Type B pancreatic cell (in vitro differentiated cells): ENCODE measurements at regions not wholly inside any gene's neighbourhood (a gene's known extent, or its start where the extent isn't known, plus 50 kb on each side); places are given as distances from the start of the nearest gene placed in this dataset.

ENCODE experiments used
- DNase-seq: peaks from one replicate; pipeline ENCODE4 v3.0.0; 2021; ENCODE audit warnings: mixed read lengths; ENCODE audit not compliant: unreplicated experiment; ENCODE audit errors: extremely low spot score
- H3K27ac Mint-ChIP-seq: 2 replicates; pipeline ENCODE4 v1.8.0; 2021; ENCODE audit warnings: mild to moderate bottlenecking, mixed read lengths
- H3K27me3 Mint-ChIP-seq: 2 replicates; pipeline ENCODE4 v1.8.0; 2021; ENCODE audit warnings: mixed read lengths
- H3K36me3 Mint-ChIP-seq: 2 replicates; pipeline ENCODE4 v1.8.0; 2021; ENCODE audit warnings: mixed read lengths
- H3K4me1 Mint-ChIP-seq: one replicate; pipeline ENCODE4 v1.8.0; 2021; ENCODE audit warnings: mixed read lengths; ENCODE audit not compliant: unreplicated experiment
- H3K4me3 Mint-ChIP-seq: 2 replicates; pipeline ENCODE4 v1.8.0; 2021; ENCODE audit warnings: mild to moderate bottlenecking, mixed read lengths
- H3K9me3 Mint-ChIP-seq: 2 replicates; pipeline ENCODE4 v1.8.0; 2021; ENCODE audit warnings: mixed read lengths
- CTCF ChIP-seq: fragments of 200-600 bp; sonication (generic); conservative IDR thresholded peaks from 2 replicates; pipeline ENCODE4 v1.5.0; 2021; ENCODE audit warnings: antibody characterized with exemption, mild to moderate bottlenecking

DNA sequence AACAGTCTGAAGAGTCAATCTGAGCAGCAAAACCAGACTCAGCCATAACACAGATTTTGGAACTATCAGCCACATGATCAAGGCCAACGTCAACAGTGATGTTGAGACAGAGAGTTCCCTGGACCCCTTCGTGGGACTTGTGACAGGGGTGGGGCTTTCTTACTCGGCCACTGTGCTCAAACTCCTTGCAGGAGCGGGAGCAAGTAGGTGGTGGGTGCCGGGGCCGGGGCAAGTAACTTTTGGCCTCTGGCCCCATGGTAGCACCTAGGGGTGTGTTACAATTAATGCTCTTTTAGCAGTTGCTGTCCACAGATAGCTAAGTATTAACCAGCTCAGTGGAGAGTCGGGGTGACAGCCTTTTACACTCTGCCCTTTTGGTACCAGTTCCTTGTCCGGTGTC is 384.4 kb downstream of the NUAK1 start:
- Mint-ChIP-seq H3K36me3 (no peaks in the 10 kb centered on the region), H3K4me1 (no peaks in the 10 kb centered on the region), H3K27me3 (peaks cover 5% of the 10 kb centered on the region), H3K27ac (no peak overlapping the region), H3K9me3 (no peaks in the 10 kb centered on the region), H3K4me3 (no peak overlapping the region)
- no peak for DNase-seq
- TF ChIP-seq CTCF: no peak

DNA sequence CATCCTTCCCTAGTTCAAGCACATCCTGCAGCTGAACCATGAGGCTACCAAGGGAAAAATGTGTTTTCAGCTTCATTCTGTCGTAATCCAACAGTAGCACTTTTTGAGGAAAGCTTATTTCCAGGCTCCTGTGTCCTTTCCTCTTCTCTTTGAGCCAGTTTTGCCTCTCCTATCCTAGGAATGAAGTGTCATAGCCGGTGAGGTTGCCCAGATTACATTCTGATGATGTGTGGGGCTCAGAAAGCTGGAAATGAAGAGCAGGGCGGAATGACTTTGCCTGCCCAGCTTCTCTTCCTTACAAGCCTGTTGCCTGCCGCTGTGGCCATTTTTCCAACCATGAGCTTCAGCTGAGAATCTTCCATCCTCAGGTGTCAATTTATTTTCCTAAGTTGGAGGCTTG is 381.8 kb downstream of the NUAK1 start:
- no peaks in the 10 kb centered on the region for H3K9me3 Mint-ChIP-seq
- no peak for DNase-seq
- H3K4me3 Mint-ChIP-seq: no peak overlapping the region
- no peaks in the 10 kb centered on the region for H3K36me3 Mint-ChIP-seq
- no peak overlapping the region for H3K27ac Mint-ChIP-seq
- H3K4me1 Mint-ChIP-seq: no peaks in the 10 kb centered on the region
- TF ChIP-seq CTCF: no peak
- H3K27me3 Mint-ChIP-seq: peaks cover 3% of the 10 kb centered on the region

DNA sequence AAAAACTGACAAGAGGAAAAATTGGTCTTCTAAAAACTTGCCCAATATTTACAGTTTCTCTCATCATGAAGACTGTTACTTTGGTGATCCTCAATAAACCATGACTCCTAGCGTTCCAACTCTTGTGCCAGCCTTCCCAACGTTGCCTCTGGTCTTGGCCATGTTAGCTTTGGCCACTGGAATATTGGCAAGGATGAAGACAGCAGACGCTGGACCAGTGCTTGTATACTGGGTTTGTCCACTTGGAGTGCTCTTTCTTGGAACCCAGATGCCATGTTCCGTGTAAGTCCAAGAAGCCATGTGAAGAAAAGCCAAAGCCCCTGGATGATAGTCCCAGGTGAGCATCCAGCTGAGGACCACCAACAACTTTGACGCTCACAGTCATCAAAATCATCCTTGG is 379.6 kb downstream of the NUAK1 start:
- no peak overlapping the region for H3K4me3 Mint-ChIP-seq
- DNase-seq: no peak
- TF ChIP-seq CTCF: no peak
- H3K27me3 Mint-ChIP-seq: peaks cover 9% of the 10 kb centered on the region
- H3K9me3 Mint-ChIP-seq: no peaks in the 10 kb centered on the region
- H3K4me1 Mint-ChIP-seq: no peaks in the 10 kb centered on the region
- H3K36me3 Mint-ChIP-seq: no peaks in the 10 kb centered on the region
- no peak overlapping the region for H3K27ac Mint-ChIP-seq

GRCh38 chr12:105761075-105761474 is 377.7 kb downstream of the NUAK1 start:
- Mint-ChIP-seq H3K27me3 (peaks cover 11% of the 10 kb centered on the region), H3K4me3 (no peak overlapping the region), H3K36me3 (no peaks in the 10 kb centered on the region), H3K27ac (no peak overlapping the region), H3K9me3 (no peaks in the 10 kb centered on the region), H3K4me1 (no peaks in the 10 kb centered on the region)
- no peak for TF ChIP-seq CTCF
- DNase-seq: no peak

GRCh38 chr12:105764216-105764835 is 374.4 kb downstream of the NUAK1 start:
- TF ChIP-seq CTCF: no peak
- H3K27ac Mint-ChIP-seq: no peak overlapping the region
- no peaks in the 10 kb centered on the region for H3K4me1 Mint-ChIP-seq
- H3K4me3 Mint-ChIP-seq: no peak overlapping the region
- DNase-seq: no peak
- H3K9me3 Mint-ChIP-seq: no peaks in the 10 kb centered on the region
- H3K36me3 Mint-ChIP-seq: no peaks in the 10 kb centered on the region
- H3K27me3 Mint-ChIP-seq: peaks cover 11% of the 10 kb centered on the region
